SU-DHL-6 (cell line): ENCODE measurements at regions not wholly inside any gene's neighbourhood (a gene's known extent, or its start where the extent isn't known, plus 50 kb on each side); places are given as distances from the start of the nearest gene placed in this dataset.

Experiments
- CTCF ChIP-seq: fragments of 200-600 bp; sonication (generic); IDR thresholded peaks from one replicate; pipeline ENCODE4 v1.5.1; 2017; ENCODE audit warnings: antibody characterized with exemption, mild to moderate bottlenecking, low read length, moderate library complexity; ENCODE audit not compliant: insufficient read depth, poor library complexity, severe bottlenecking
- EZH2phosphoT487 ChIP-seq: fragments of 200-600 bp; sonication (generic), shearing (Covaris generic); conservative IDR thresholded peaks from 2 replicates; pipeline ENCODE4 v1.6.1; 2018; ENCODE audit warnings: mild to moderate bottlenecking, antibody characterized with exemption, low read length, moderate library complexity, mixed read lengths

DNA sequence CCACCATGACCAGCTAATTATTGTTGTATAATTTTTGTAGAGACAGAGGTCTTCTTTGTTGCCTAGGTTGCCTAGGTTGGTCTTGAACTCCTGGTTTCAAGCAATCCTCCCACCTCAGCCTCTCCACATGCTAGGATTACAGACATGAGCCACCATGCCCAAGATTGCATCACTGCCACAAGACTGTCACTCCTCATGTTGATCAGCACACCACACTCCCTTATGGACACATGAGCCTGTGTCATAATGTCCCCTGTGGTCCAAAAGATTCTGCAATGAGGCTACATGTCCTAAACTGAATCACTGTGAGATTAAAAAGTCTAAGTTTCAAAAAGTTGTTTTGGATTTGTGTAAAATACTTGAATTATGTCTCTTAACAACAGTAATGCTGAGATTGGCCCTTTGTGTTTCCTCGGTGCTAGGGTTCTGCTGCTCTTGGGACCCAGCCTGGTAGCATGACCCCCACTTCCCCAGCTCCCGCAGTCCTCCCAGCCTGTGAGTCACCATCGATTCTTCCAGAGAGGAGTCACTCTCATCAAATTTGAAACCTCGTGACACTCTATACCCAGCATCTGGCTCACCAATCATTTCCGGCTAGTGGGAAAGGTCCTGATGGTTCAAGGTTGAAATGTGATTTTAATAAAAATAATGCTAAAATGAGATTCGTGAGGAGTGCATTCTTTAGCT, 890.9 kb downstream of the VRK1 start:
- no peak for TF ChIP-seq CTCF
- no peak for TF ChIP-seq EZH2phosphoT487
